Thyroid gland (tissue), 4 donors: ENCODE measurements at regions not wholly inside any gene's neighbourhood (a gene's known extent, or its start where the extent isn't known, plus 50 kb on each side); places are given as distances from the start of the nearest gene placed in this dataset.
"Not testable (repeated sequence)": the region's sequence is repeated elsewhere in the genome, so short reads cannot be mapped to it uniquely, and the experiment has no call there.

Source experiments
- POLR2A ChIP-seq, 2 donors: fragments of 450-650 bp; IDR thresholded peaks; one replicate each; pipeline ENCODE4 v1.6.1; 2017; ENCODE audit warnings: antibody characterized with exemption in 2 of 2, mild to moderate bottlenecking in 2 of 2, moderate library complexity in 1 of 2
- TF ChIP-seq, protein P1 (sequence below), 6 experiments: fragments of 200-600 bp in 3 of 6; fragments of 450-650 bp in 3 of 6; sonication (generic) in 3 of 6; IDR thresholded peaks; one replicate each; pipeline ENCODE4 v1.5.1; 2016 to 2019; ENCODE audit warnings: antibody characterized with exemption in 6 of 6, mild to moderate bottlenecking in 2 of 6, inconsistent platforms in 1 of 6, moderate library complexity in 1 of 6

DNA sequence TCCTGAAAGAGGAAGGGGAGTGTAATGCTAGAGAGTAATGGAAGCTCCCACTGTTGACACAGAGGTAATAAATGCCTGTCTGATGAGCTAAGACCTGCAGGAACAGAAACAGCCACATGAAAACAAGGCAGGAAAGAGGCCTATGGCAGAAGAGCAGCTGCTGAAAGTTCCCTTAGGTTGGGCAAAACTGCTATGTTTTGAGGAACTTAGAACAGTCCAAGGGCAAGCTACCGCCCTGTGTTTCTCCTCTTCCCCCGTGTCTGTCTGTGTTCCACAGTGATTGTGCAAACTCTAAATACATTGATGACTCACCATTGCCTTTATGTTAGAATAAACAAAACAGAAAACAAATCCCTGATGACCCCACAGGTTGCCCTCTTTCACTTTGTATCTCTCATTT is 516.6 kb downstream of the GOLGA6L6 start:
- TF ChIP-seq, protein P1, sequence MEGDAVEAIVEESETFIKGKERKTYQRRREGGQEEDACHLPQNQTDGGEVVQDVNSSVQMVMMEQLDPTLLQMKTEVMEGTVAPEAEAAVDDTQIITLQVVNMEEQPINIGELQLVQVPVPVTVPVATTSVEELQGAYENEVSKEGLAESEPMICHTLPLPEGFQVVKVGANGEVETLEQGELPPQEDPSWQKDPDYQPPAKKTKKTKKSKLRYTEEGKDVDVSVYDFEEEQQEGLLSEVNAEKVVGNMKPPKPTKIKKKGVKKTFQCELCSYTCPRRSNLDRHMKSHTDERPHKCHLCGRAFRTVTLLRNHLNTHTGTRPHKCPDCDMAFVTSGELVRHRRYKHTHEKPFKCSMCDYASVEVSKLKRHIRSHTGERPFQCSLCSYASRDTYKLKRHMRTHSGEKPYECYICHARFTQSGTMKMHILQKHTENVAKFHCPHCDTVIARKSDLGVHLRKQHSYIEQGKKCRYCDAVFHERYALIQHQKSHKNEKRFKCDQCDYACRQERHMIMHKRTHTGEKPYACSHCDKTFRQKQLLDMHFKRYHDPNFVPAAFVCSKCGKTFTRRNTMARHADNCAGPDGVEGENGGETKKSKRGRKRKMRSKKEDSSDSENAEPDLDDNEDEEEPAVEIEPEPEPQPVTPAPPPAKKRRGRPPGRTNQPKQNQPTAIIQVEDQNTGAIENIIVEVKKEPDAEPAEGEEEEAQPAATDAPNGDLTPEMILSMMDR (IDR thresholded peaks at IDR 0.05), result not testable (repeated sequence)
- not testable (repeated sequence) for TF ChIP-seq POLR2A (IDR thresholded peaks at IDR 0.05)
